IMR-90 (cell line): ENCODE measurements at regions not wholly inside any gene's neighbourhood (a gene's known extent, or its start where the extent isn't known, plus 50 kb on each side); places are given as distances from the start of the nearest gene placed in this dataset.
"Not testable (repeated sequence)": the region's sequence is repeated elsewhere in the genome, so short reads cannot be mapped to it uniquely, and the experiment has no call there.

ENCODE experiments used
- CEBPB ChIP-seq: IDR thresholded peaks from 2 replicates; pipeline ENCODE4 v1.6.1; 2012; ENCODE audit warnings: low read depth, low read length, improper control_type of control experiment
- MXI1 ChIP-seq: IDR thresholded peaks from 2 replicates; pipeline ENCODE4 v1.6.1; 2012; ENCODE audit warnings: low read depth, mild to moderate bottlenecking, low read length, moderate library complexity, borderline replicate concordance
- RCOR1 ChIP-seq: IDR thresholded peaks from 2 replicates; pipeline ENCODE4 v1.6.1; 2012; ENCODE audit warnings: mild to moderate bottlenecking, low read length, improper control_type of control experiment; ENCODE audit not compliant: insufficient replicate concordance
- SMC3 ChIP-seq: fragments of 150-350 bp; IDR thresholded peaks from 2 replicates; pipeline ENCODE4 v1.6.1; 2016; ENCODE audit warnings: low read depth, mild to moderate bottlenecking, antibody characterized with exemption, low read length, moderate library complexity
- USF2 ChIP-seq: fragments of 150-350 bp; IDR thresholded peaks from 2 replicates; pipeline ENCODE4 v1.6.1; 2017; ENCODE audit warnings: mild to moderate bottlenecking, antibody characterized with exemption, low read length, low read depth
- TF ChIP-seq, protein P1 (sequence below): conservative IDR thresholded peaks from 2 replicates; pipeline ENCODE4 v1.5.1; 2012; ENCODE audit warnings: mild to moderate bottlenecking, low read depth, low read length, improper control_type of control experiment

- TF ChIP-seq, protein P1, sequence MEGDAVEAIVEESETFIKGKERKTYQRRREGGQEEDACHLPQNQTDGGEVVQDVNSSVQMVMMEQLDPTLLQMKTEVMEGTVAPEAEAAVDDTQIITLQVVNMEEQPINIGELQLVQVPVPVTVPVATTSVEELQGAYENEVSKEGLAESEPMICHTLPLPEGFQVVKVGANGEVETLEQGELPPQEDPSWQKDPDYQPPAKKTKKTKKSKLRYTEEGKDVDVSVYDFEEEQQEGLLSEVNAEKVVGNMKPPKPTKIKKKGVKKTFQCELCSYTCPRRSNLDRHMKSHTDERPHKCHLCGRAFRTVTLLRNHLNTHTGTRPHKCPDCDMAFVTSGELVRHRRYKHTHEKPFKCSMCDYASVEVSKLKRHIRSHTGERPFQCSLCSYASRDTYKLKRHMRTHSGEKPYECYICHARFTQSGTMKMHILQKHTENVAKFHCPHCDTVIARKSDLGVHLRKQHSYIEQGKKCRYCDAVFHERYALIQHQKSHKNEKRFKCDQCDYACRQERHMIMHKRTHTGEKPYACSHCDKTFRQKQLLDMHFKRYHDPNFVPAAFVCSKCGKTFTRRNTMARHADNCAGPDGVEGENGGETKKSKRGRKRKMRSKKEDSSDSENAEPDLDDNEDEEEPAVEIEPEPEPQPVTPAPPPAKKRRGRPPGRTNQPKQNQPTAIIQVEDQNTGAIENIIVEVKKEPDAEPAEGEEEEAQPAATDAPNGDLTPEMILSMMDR: not testable (repeated sequence)
- TF ChIP-seq SMC3, MXI1, RCOR1, USF2, CEBPB: not testable (repeated sequence)
Measured at GRCh38 chr3:125781678-125782077, 186.4 kb upstream of the OSBPL11 start.
